ENCODE measurements at regions not wholly inside any gene's neighbourhood (a gene's known extent, or its start where the extent isn't known, plus 50 kb on each side); places are given as distances from the start of the nearest gene placed in this dataset.

GRCh38 chr13:38462605-38463004 is 113.0 kb downstream of the UFM1 start (continued):
- TF ChIP-seq E2F5 (CRISPR knock-in tag; IDR thresholded peaks at IDR 0.05), result no peak
- TF ChIP-seq PRRX2 (CRISPR knock-in tag; IDR thresholded peaks at IDR 0.05), result no peak

- Mint-ChIP-seq H3K9me3 (peaks cover 18% of the 10 kb centered on the region), H3K27ac (no peak overlapping the region), H3K36me3 (peaks cover 11% of the 10 kb centered on the region), H3K4me3 (no peak overlapping the region), H3K4me1 (no peaks in the 10 kb centered on the region), H3K27me3 (ENCODE audit: low read depth) (no peaks in the 10 kb centered on the region; the same call in 1 of the 2 replicates)
- DNase-seq (ENCODE audit: low spot score) (no peak), ATAC-seq (no peak)
- ChIA-PET CTCF (no interaction called here), POLR2A (no interaction called here)
- TF ChIP-seq ZNF219 (CRISPR knock-in tag; IDR thresholded peaks at IDR 0.05; ENCODE audit: borderline replicate concordance) (no peak), MLX (CRISPR knock-in tag; IDR thresholded peaks at IDR 0.05) (no peak), HMGA2 (CRISPR knock-in tag; IDR thresholded peaks at IDR 0.05) (no peak), GRHL2 (CRISPR knock-in tag; IDR thresholded peaks at IDR 0.05; ENCODE audit: insufficient replicate concordance, severe bottlenecking) (no peak), FOXP4 (CRISPR knock-in tag; IDR thresholded peaks at IDR 0.05) (no peak), ARID4B (CRISPR knock-in tag; IDR thresholded peaks at IDR 0.05; ENCODE audit: borderline replicate concordance) (no peak), ERG (CRISPR knock-in tag; IDR thresholded peaks at IDR 0.05) (no peak), ZBTB43 (CRISPR knock-in tag; IDR thresholded peaks at IDR 0.05) (no peak), ZNF532 (CRISPR knock-in tag; IDR thresholded peaks at IDR 0.05; ENCODE audit: borderline replicate concordance) (no peak), ATF3 (CRISPR knock-in tag; conservative IDR thresholded peaks at IDR 0.05) (no peak), ZNF317 (CRISPR knock-in tag; IDR thresholded peaks at IDR 0.05; ENCODE audit: borderline replicate concordance, low read depth) (no peak), MYBL2 (CRISPR knock-in tag; IDR thresholded peaks at IDR 0.05) (no peak), ELF4 (CRISPR knock-in tag; IDR thresholded peaks at IDR 0.05; ENCODE audit: low read depth) (no peak), NFE2L1 (CRISPR knock-in tag; IDR thresholded peaks at IDR 0.05) (no peak), SMAD3 (CRISPR knock-in tag; IDR thresholded peaks at IDR 0.05; ENCODE audit: borderline replicate concordance) (no peak), MAX (CRISPR knock-in tag; IDR thresholded peaks at IDR 0.05) (no peak), CDX4 (CRISPR knock-in tag; IDR thresholded peaks at IDR 0.05; ENCODE audit: borderline replicate concordance) (no peak), ATF1 (CRISPR knock-in tag; IDR thresholded peaks at IDR 0.05) (no peak)
Observed at GRCh38 chr13:38463048-38463447, 113.4 kb downstream of the UFM1 start.
